Esophagus (tissue), 2 donors: ENCODE measurements at regions not wholly inside any gene's neighbourhood (a gene's known extent, or its start where the extent isn't known, plus 50 kb on each side); places are given as distances from the start of the nearest gene placed in this dataset.
A peak's percentile ranks its signal among the peaks of the same experiment; 100 is the strongest.
"Not testable (repeated sequence)": the region's sequence is repeated elsewhere in the genome, so short reads cannot be mapped to it uniquely, and the experiment has no call there.

Experiments
- H3K27ac ChIP-seq, 2 donors: one replicate each; pipeline ENCODE4 v1.5.1; 2013; ENCODE audit warnings: low read depth in 2 of 2, mild to moderate bottlenecking in 2 of 2, inconsistent platforms in 1 of 2, low read length in 1 of 2, moderate library complexity in 1 of 2
- H3K27me3 ChIP-seq, 2 donors: one replicate each; pipeline ENCODE4 v1.6.1; 2013; ENCODE audit warnings: low read length in 2 of 2, control low read depth in 1 of 2, mild to moderate bottlenecking in 1 of 2; ENCODE audit not compliant: insufficient read depth in 2 of 2, control insufficient read depth in 1 of 2
- H3K36me3 ChIP-seq, 2 donors: one replicate each; pipeline ENCODE4 v1.6.1; 2013; ENCODE audit warnings: low read length in 1 of 2; ENCODE audit not compliant: control insufficient read depth in 2 of 2, insufficient read depth in 2 of 2
- H3K4me1 ChIP-seq, 2 donors: one replicate each; pipeline ENCODE4 v1.6.1; 2013; ENCODE audit warnings: low read length in 1 of 2; ENCODE audit not compliant: control insufficient read depth in 2 of 2, insufficient read depth in 2 of 2
- H3K4me3 ChIP-seq, 2 donors: one replicate each; pipeline ENCODE4 v1.5.1; 2013; ENCODE audit warnings: low read length in 2 of 2, mild to moderate bottlenecking in 2 of 2, low read depth in 1 of 2, moderate library complexity in 1 of 2
- H3K9me3 ChIP-seq, 2 donors: one replicate each; pipeline ENCODE4 v1.6.1; 2013; ENCODE audit warnings: mild to moderate bottlenecking in 2 of 2, low read depth in 1 of 2, low read length in 1 of 2, moderate library complexity in 1 of 2; ENCODE audit not compliant: control insufficient read depth in 2 of 2, insufficient read depth in 1 of 2
- WGBS, 2 donors: extraction: QIAGEN DNeasy Blood & Tissue Kit; methylation state at CpG; one replicate each; pipeline ENCODE4 v1.1.7; 2013; 5-methylcytosine and 5-hydroxymethylcytosine counted together
- donor health status: healthy with polysubstance abuse.
- donor health status: Bipolar disorder and iron deficiency.

DNA sequence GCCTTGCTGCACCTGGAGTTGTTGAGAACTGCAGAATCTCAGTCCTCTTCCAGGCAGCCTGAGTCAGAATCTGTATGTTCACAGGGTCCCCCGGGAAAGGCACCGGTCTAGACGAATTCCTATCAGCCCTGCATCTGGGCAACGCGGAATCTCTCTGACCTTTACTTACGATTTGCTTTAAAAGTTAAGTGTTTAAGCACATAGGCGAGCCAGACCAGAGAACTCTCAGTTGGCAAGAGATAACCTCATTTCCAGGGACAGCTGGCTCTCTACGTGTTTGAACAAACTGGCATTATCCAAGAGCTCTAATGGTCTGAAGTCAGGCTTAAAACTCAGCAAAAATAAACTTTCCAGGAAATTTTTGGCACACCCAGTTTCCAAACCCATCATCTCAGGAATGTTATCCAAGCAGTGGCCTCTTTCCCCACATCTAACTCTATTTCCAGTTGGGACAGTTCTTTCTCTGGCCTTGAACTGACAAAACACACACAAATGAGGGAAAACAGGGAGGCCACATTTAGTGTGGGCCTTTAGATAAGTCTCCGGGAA lies 53.4 kb downstream of the HES1 start:
- no peaks in the 10 kb centered on the region for H3K27me3 ChIP-seq
- H3K36me3 ChIP-seq = no peaks in the 10 kb centered on the region
- H3K4me1 ChIP-seq = peaks cover 0 to 3% of the 10 kb centered on the region in 2 donors
- H3K27ac ChIP-seq = peak overlapping the region in 1 of 2 donors; percentile 11
- no peak overlapping the region for H3K4me3 ChIP-seq
- H3K9me3 ChIP-seq = no peaks in the 10 kb centered on the region
- 30 to 31% methylated on average over 9 of the region's 9 CpGs for WGBS, 2 donors

GRCh38 chr3:194191850-194192249 lies 55.9 kb downstream of the HES1 start:
- H3K27ac ChIP-seq, H3K27me3 ChIP-seq, H3K4me3 ChIP-seq, H3K9me3 ChIP-seq, H3K4me1 ChIP-seq, H3K36me3 ChIP-seq: not testable (repeated sequence)
- WGBS, 2 donors = 72 to 88% methylated on average over 2 of the region's 2 CpGs

DNA sequence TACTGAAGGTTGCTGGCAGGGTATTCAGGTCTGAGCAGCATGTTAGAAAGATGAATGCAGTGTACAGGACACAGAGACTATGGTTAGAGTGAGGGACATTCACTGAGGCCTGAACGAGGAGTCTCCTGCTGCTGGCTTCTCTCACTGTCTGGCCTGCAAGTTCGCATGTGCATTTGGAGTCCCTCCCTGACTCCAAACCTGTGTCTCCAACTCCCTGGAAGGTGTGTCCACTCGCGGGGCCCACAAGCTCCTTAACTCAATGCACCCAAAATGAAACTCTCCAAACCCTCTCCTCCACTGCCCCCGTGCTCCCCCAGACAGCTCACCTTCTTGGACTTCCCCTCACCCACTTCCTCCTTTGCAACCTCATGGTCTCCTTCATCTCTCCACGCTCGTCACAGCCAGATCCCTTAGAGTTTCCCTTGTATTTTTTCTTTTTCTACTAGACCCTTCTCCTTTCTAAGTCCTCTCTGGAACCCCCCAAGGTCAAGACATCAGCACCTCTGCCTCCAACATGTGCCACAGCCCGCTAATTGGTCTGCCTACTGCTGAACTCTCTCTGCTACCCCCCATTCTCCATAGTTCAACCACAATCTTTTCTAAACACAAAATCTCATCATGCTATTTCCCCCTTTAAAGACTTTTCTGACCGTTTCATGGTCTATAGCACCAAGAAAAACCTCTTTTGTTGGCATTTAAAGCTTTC lies 58.3 kb downstream of the HES1 start:
- Histone ChIP-seq H3K27ac (no peak overlapping the region), H3K27me3 (no peaks in the 10 kb centered on the region)
- WGBS, 2 donors = 84% methylated on average over 9 of the region's 9 CpGs

DNA sequence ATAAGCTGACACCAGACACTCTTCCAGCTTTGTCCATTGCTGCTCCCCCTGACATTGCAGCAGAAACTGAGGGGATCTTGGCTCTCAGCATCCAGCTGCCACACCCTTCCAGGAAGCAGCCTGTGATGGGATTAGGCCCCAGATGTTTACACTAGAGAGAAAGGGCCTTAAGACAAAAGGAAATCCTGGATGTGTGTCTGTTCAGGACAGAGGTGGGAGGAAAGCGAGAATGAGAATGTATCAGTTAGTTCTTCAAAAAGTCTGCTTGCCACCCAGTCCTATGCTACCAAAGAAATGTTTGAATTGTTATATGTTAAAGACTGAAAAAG lies 58.8 kb downstream of the HES1 start:
- 85 to 88% methylated on average over 1 of the region's 1 CpG for WGBS, 2 donors
- H3K27ac ChIP-seq = no peak overlapping the region
- H3K9me3 ChIP-seq = no peaks in the 10 kb centered on the region

More for the DNA sequence above, 58.3 kb downstream of the HES1 start:
- Histone ChIP-seq H3K4me1 (no peaks in the 10 kb centered on the region), H3K4me3 (no peak overlapping the region), H3K9me3 (no peaks in the 10 kb centered on the region), H3K36me3 (no peaks in the 10 kb centered on the region)

DNA sequence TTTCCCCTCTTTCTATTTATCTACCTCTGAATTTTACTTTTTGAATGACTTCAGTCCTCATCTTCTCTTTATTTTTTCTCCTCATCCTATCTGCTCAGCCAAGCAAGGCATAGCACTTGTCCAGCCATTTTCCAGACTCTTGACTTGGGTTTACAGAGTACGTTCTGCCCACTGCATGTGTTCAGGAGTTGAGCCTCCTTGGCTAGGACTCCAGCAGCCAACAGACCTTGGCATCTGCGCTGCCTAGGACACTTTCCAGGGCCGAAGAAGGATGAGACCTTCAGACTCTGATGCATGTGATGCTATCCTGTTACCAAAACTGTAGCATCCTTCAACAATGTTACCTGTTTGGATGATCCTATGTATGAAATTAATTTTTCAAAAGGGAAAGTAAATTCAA lies 59.7 kb downstream of the HES1 start:
- H3K27me3 ChIP-seq = no peaks in the 10 kb centered on the region
- H3K4me3 ChIP-seq = no peak overlapping the region
- H3K27ac ChIP-seq = no peak overlapping the region
- no peaks in the 10 kb centered on the region for H3K4me1 ChIP-seq
- 91% methylated on average over 3 of the region's 3 CpGs for WGBS, 2 donors
- no peaks in the 10 kb centered on the region for H3K9me3 ChIP-seq
- H3K36me3 ChIP-seq = no peaks in the 10 kb centered on the region

More for the DNA sequence above, 58.8 kb downstream of the HES1 start:
- H3K27me3 ChIP-seq = no peaks in the 10 kb centered on the region
- H3K4me1 ChIP-seq = no peaks in the 10 kb centered on the region
- no peak overlapping the region for H3K4me3 ChIP-seq
- H3K36me3 ChIP-seq = no peaks in the 10 kb centered on the region

GRCh38 chr3:194196876-194197275 lies 60.9 kb downstream of the HES1 start:
- no peaks in the 10 kb centered on the region for H3K36me3 ChIP-seq
- no peaks in the 10 kb centered on the region for H3K27me3 ChIP-seq
- H3K4me3 ChIP-seq = no peak overlapping the region
- no peaks in the 10 kb centered on the region for H3K9me3 ChIP-seq
- 53 to 72% methylated on average over 9 of the region's 9 CpGs for WGBS, 2 donors
- H3K4me1 ChIP-seq = no peaks in the 10 kb centered on the region
- H3K27ac ChIP-seq = no peak overlapping the region

- H3K4me3 ChIP-seq = no peak overlapping the region
- H3K36me3 ChIP-seq = no peaks in the 10 kb centered on the region
- 89 to 92% methylated on average over 7 of the region's 7 CpGs for WGBS, 2 donors
- H3K4me1 ChIP-seq = no peaks in the 10 kb centered on the region
- no peak overlapping the region for H3K27ac ChIP-seq
- H3K9me3 ChIP-seq = no peaks in the 10 kb centered on the region
- H3K27me3 ChIP-seq = no peaks in the 10 kb centered on the region
These were observed 61.5 kb downstream of the HES1 start for GRCh38 chr3:194197396-194197960.

- Histone ChIP-seq H3K36me3 (no peaks in the 10 kb centered on the region), H3K4me1 (no peaks in the 10 kb centered on the region), H3K9me3 (no peaks in the 10 kb centered on the region), H3K4me3 (no peak overlapping the region), H3K27me3 (no peaks in the 10 kb centered on the region), H3K27ac (no peak overlapping the region)
- WGBS, 2 donors = 92 to 94% methylated on average over 9 of the region's 9 CpGs
These were observed 62.2 kb downstream of the HES1 start for GRCh38 chr3:194197981-194198695.

DNA sequence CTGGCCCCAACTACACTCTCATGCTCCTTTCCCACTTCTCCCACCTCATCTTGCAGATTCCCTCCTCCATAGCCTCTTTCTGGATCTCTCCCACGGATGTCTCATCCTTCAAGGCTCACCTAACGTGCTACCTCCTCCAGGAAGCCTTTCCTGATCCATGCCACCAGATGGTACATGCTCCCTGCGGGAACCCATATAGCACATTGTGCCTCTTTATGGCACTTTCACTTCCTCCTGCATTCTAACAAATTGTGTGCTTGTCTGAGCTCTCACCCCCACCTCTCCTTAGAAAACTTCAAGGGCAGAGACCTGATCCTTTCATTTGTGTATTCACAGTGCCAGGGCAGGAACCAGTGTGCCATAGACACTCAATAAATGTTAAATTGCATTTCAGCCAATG lies 63.0 kb downstream of the HES1 start:
- no peaks in the 10 kb centered on the region for H3K27me3 ChIP-seq
- H3K27ac ChIP-seq = no peak overlapping the region
- no peaks in the 10 kb centered on the region for H3K36me3 ChIP-seq
- 82 to 88% methylated on average over 3 of the region's 3 CpGs for WGBS, 2 donors
- no peak overlapping the region for H3K4me3 ChIP-seq
- H3K4me1 ChIP-seq = no peaks in the 10 kb centered on the region
- no peaks in the 10 kb centered on the region for H3K9me3 ChIP-seq
